CD4-positive, alpha-beta T cell treated with Interleukin-10 for 1 hour (primary cell): ENCODE measurements at regions not wholly inside any gene's neighbourhood (a gene's known extent, or its start where the extent isn't known, plus 50 kb on each side); places are given as distances from the start of the nearest gene placed in this dataset.

Experiments
- DNase-seq: peaks from one replicate; pipeline ENCODE4 v3.0.0-alpha.2; 2020

GRCh38 chr6:1257778-1258177 lies 54.1 kb upstream of the FOXQ1 start:
- no peak for DNase-seq

- DNase-seq, result no peak
Observed at GRCh38 chr6:1256435-1257008, 55.4 kb upstream of the FOXQ1 start.

DNA sequence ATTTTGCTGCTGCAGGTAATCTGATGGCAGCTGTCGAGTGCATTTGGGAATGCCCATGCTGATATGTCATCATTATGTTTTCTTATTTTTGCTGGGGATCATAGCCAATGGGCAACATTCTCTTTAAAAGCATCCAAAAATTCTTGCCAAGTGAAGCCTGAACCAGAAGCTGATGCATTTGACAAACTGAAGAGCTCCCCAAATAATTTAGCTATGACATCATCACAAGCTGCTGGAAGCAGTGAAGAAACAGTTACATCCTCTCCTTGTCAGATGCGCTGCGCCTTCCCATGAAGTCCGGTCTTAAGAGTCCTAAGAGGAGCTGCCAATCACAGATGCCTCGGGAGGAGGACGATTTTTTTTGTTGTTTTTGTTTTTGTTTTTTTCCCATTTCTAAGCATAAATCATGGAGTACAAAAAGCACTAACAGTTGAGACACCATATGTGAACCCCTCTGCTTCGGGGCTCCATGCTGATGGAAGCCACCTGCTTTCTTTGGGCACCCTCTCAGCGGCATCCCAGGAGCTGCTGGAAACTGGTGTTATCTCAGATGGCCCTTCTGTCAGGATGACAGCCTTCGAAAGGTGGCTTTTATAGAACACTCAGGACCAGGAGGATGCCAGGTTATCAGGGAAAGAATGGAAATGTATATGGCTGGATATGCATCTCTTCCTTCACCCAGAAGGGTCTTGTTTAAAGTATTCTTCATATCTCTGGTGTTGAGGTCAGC lies 56.1 kb upstream of the FOXQ1 start:
- no peak for DNase-seq

GRCh38 chr6:1254326-1254725 lies 57.6 kb upstream of the FOXQ1 start:
- DNase-seq, result no peak

DNA sequence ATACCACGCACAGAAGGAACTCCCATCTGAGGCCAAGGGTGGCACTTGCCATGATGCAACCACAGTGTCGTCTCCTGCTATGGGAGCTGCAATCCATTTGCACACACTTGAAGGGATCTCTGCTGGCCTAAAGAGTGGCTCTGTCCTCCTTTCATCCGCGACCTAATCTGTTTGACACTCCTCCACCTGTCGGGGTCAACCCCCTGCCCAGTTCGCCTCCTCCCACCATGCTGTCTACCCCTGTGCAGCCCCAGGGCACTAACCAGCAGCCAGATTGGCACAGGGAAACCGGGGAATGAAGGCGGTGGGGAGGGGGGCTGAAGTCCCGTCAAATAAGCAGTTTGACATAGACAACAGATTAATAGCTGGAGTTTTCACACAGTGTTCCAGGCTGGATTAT lies 58.1 kb upstream of the FOXQ1 start:
- DNase-seq, result no peak

- no peak for DNase-seq
Observed at GRCh38 chr6:1251198-1252155, 60.4 kb upstream of the FOXQ1 start.

DNA sequence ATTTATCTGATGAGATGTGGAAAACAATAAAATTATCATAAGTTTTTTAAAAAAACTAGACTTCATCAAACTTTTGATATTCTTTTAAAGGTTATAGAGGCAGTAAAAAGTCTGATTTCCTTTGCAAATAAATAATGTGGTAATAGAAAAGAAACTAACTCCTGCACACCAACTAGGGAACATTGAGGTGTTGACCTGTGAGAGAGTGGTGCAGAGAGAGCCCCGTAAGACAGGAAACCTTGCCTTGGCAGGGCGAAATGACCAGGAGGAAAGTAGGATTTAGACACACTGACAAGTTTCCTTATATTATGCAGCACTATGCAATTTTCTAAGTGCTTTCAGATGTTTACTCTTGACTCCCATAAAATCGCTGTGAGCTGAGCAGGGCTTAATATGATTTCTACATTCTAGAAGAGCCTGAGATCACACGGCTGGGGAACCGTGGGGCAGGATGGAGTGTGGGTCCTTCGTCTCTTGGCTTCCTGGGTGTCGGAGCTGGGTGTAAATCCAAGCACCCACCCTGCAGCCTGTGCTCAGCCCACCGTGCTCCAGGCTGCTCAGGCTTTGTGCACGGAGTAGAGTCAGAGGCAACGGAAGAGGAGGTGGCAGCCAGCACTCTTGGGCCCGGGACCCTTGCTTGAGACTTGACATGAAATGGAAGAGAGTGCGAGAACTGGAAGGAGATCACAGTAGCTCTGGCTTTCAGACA lies 61.3 kb upstream of the FOXQ1 start:
- DNase-seq, result no peak

- no peak for DNase-seq
Observed at GRCh38 chr6:1247894-1248293, 64.0 kb upstream of the FOXQ1 start.

DNA sequence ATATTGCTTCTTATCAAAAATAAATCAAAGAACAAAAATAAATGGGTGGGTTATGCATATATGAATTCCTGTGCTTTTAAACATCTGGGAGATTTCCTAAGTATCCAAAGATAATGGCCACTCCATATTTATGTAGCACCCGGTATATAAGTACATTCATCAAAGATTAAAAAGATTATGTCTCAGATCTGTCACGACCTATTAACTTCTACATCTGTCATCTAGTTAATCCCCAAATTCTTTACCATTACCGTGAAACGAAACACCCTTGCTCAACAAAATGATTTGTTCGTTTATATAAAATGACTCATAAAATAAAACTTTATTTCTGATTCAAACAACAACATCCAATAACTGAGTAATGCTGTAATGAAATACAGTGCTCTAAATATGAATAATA lies 64.8 kb upstream of the FOXQ1 start:
- no peak for DNase-seq

- DNase-seq, result no peak
Observed at GRCh38 chr6:1244941-1245340, 67.0 kb upstream of the FOXQ1 start.

GRCh38 chr6:1244278-1244677 lies 67.6 kb upstream of the FOXQ1 start:
- DNase-seq, result no peak

GRCh38 chr6:1242446-1242845 lies 69.5 kb upstream of the FOXQ1 start:
- no peak for DNase-seq

DNA sequence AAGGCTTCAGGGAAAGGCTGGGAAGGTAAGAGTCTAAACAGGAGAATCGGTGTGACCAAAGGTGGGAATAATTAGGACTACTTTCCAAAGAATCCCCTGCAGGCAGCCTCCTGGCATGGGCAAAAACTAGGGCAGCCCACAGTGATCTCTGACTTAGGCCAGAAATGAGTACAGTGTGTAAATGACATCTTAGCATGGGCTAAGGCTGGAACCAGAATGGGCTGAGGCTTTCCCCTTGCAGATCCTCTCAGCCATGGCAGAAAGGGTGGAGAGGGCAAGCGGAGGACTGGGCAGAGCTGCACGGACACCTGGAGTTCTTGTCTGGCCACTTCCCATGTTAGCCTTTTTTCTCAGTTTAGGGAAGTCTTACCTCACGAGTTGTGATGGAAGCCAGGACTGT lies 69.9 kb upstream of the FOXQ1 start:
- no peak for DNase-seq

- DNase-seq, result no peak
Observed at GRCh38 chr6:1240766-1241318, 71.1 kb upstream of the FOXQ1 start.

DNA sequence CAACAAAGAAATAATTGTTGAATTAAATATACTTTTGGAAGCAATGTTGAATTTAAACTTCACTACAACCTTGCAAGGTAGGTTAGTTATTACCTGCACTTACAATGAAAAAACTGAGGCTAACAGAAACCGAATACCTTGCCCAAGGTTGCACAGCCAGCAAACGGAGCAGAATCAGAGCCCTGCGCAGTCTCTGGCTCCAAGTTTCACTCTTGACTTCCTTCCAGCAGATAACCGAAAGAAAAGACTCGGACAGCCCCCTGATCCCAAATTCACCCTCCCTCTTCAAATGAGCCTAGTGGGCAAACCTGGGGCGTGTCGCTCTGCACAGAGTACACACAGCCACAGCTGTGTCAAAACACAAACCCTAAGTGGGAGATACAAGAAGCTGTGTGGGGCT lies 72.1 kb upstream of the FOXQ1 start:
- DNase-seq, result no peak

- DNase-seq, result no peak
Observed at GRCh38 chr6:1238040-1238439, 73.9 kb upstream of the FOXQ1 start.

- DNase-seq, result no peak
Observed at GRCh38 chr6:1237636-1238035, 74.3 kb upstream of the FOXQ1 start.

GRCh38 chr6:1235825-1236224 lies 76.1 kb upstream of the FOXQ1 start:
- DNase-seq, result no peak

DNA sequence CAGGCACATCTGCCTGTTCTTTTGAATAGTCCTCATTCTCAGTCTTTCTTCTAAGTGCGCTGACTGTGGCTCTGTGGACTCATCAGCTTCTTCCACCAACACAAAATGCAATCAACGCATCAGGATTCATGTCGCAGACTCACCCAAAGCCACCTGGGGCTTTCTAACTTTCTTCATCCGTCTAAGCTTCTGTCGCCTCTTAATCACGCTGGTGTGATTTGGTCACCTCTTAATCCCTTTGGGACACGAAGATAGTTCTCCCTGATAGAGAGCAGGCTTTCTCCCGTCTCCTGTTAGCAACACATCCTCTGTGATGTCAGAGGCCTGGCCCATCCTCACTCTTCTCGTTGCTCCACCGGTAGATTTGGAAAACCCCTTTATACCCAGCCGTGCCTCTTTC lies 78.0 kb upstream of the FOXQ1 start:
- DNase-seq, result no peak

DNA sequence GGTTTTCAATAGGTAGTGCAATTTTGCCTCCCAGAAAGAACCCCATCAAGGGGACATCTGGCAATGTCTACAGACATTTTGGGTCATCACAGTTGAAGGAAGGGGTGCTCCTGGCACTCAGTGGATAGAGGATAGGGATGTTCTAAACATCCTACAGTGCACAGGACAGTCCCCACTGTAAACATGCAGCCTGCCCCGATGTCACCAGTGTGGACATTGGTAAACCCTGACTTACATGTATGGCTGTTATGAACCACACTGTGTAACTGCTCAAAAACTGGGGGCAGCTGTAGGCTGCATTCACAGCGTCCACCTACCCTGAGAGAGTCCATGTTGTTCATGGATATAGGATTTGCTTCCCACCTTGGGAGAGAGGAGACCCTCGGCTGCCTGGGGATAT lies 79.3 kb upstream of the FOXQ1 start:
- no peak for DNase-seq

DNA sequence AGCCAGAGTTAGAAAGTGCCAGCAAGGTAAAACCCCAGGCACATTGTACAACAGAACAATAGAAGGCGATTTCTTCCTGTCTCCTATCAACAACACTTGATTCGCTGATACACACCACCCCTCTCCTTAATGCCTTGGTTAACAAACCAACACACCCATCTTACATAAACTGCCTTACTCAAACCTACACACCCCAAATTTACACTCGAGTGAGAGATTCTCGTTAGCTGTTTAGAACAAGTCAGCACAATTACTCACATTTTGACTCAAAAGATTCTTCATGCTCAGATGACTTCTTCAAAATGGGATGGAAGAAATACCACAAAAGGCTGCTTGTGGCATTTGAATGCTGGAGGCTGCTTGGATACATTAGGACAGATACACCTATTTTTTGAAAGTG lies 80.0 kb upstream of the FOXQ1 start:
- DNase-seq, result no peak

DNA sequence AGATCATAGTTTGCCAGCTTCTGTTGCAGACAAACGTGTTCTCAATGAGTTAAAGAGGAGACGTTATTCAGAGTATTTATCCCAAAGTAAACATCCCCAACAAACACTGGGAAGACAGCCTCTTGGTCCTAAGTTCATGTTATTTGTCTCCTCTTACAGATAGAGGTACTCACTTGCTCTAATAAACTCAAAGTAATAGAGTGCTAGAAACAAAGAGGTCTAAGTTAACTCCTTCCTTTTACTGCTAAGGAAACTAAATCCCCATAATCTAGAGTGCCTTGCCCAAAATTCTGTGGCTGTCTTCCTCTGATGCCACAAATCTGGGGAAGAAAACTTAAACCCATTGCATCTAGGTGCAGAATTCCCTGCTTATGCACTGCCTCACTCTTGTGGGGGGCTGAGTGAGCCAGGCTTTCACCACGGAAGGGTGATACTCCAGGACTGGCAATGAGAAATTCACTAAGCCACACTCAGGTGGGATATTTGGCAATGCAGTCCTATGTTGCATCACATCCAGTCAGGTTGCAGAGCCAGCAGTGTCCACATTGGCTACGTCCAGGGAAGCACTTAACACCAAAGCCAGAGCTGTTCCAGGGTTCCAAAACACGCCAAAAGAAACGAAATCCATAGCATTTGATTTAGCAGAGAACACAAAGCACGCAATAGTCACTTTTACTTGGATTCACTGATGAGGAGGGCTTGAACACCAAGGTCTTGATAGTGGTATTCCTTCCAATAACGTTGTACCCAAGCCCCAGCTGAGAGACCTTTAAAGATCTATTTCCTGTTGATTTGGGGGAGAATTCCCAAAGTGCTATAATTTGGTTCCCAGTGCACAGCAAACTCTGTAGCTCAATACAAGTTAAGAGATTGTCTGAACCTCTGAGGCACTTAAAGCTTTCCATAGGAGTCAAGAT lies 81.0 kb upstream of the FOXQ1 start:
- DNase-seq, result no peak
